A549 (cell line): ENCODE measurements at regions not wholly inside any gene's neighbourhood (a gene's known extent, or its start where the extent isn't known, plus 50 kb on each side); places are given as distances from the start of the nearest gene placed in this dataset.

Experiments
- CTCF ChIP-seq: fragments of >200 bp; sonication (Bioruptor Twin); formaldehyde crosslinking; IDR thresholded peaks from 3 replicates; pipeline ENCODE4 v1.5.1; 2016
- HMGXB4 ChIP-seq: fragments of 250-450 bp; sonication (Bioruptor Pico); IDR thresholded peaks from 2 replicates; pipeline ENCODE4 v1.5.0; 2021; ENCODE audit warnings: mild to moderate bottlenecking, moderate library complexity, borderline replicate concordance
- JUNB ChIP-seq: fragments of >200 bp; sonication (Bioruptor Twin); formaldehyde crosslinking; IDR thresholded peaks from 2 replicates; pipeline ENCODE4 v1.6.1; 2016
- KDM5A ChIP-seq: fragments of 200-600 bp; sonication (generic); IDR thresholded peaks from 2 replicates; pipeline ENCODE4 v1.6.1; 2016; ENCODE audit warnings: antibody characterized with exemption, mild to moderate bottlenecking
- MAX ChIP-seq: IDR thresholded peaks from 2 replicates; pipeline ENCODE4 v1.6.1; 2012
- MYC ChIP-seq: IDR thresholded peaks from 2 replicates; pipeline ENCODE4 v1.6.1; 2012; ENCODE audit warnings: mild to moderate bottlenecking, inconsistent platforms, low read length, improper control_type of control experiment, borderline replicate concordance
- RCOR1 ChIP-seq: fragments of 150-350 bp; IDR thresholded peaks from 2 replicates; pipeline ENCODE4 v1.6.1; 2014; ENCODE audit warnings: antibody characterized with exemption, low read length, low read depth
- REST ChIP-seq: fragments of 200-600 bp; sonication (generic); IDR thresholded peaks from 2 replicates; pipeline ENCODE4 v1.6.1; 2016; ENCODE audit warnings: antibody characterized with exemption, mild to moderate bottlenecking, moderate library complexity
- ZFP36 ChIP-seq: fragments of 450-650 bp; IDR thresholded peaks from 2 replicates; pipeline ENCODE4 v1.6.1; 2014; ENCODE audit warnings: borderline replicate concordance; ENCODE audit not compliant: partially characterized antibody

- no peak for TF ChIP-seq CTCF
- TF ChIP-seq JUNB, result peak; percentile 47
- no peak for TF ChIP-seq RCOR1
- no peak for TF ChIP-seq ZFP36
- TF ChIP-seq KDM5A, result no peak
- no peak for TF ChIP-seq MYC
- TF ChIP-seq MAX, result no peak; the same call in 1 of the 2 replicates
- no peak for TF ChIP-seq HMGXB4
- TF ChIP-seq REST, result no peak
These were observed 55.9 kb upstream of the EPCAM start for GRCh38 chr2:47313141-47313691.
